Endodermal cell (in vitro differentiated cells): ENCODE measurements at regions not wholly inside any gene's neighbourhood (a gene's known extent, or its start where the extent isn't known, plus 50 kb on each side); places are given as distances from the start of the nearest gene placed in this dataset.

Experiments used
- DNase-seq: peaks from one replicate; pipeline ENCODE4 v3.0.0-alpha.2; 2017
- H3K27ac ChIP-seq: 2 replicates; pipeline ENCODE4 v1.5.1; 2013; ENCODE audit warnings: mild to moderate bottlenecking, low read depth, low read length, moderate library complexity
- H3K27me3 ChIP-seq: 2 replicates; pipeline ENCODE4 v1.6.1; 2013; ENCODE audit warnings: mild to moderate bottlenecking, low read length, moderate library complexity; ENCODE audit not compliant: insufficient read depth, control insufficient read depth, poor library complexity, severe bottlenecking
- H3K36me3 ChIP-seq: 2 replicates; pipeline ENCODE4 v1.7.0; 2013; ENCODE audit warnings: mild to moderate bottlenecking, low read length, moderate library complexity; ENCODE audit not compliant: control insufficient read depth, insufficient read depth
- H3K4me1 ChIP-seq: one replicate; pipeline ENCODE4 v1.7.0; 2013; ENCODE audit warnings: low read length; ENCODE audit not compliant: control insufficient read depth, insufficient read depth
- H3K4me3 ChIP-seq: 2 replicates; pipeline ENCODE4 v1.5.1; 2013; ENCODE audit warnings: mild to moderate bottlenecking, low read length, moderate library complexity
- H3K9ac ChIP-seq: 2 replicates; pipeline ENCODE4 v1.6.1; 2013; ENCODE audit warnings: mild to moderate bottlenecking, low read length, moderate library complexity; ENCODE audit not compliant: poor library complexity, severe bottlenecking; ENCODE audit errors: extremely low read depth
- H3K9me3 ChIP-seq: 2 replicates; pipeline ENCODE4 v1.6.1; 2013; ENCODE audit warnings: mild to moderate bottlenecking, low read length, moderate library complexity; ENCODE audit not compliant: control insufficient read depth
- H3K27ac Mint-ChIP-seq: 2 replicates; pipeline ENCODE4 v1.8.0; 2020; ENCODE audit warnings: mixed read lengths
- H3K27me3 Mint-ChIP-seq: 2 replicates; pipeline ENCODE4 v1.8.0; 2021; ENCODE audit warnings: mild to moderate bottlenecking, mixed read lengths; ENCODE audit not compliant: insufficient read depth
- H3K36me3 Mint-ChIP-seq: 2 replicates; pipeline ENCODE4 v1.8.0; 2020; ENCODE audit warnings: low read depth, mixed read lengths
- H3K4me1 Mint-ChIP-seq: 2 replicates; pipeline ENCODE4 v1.8.0; 2020; ENCODE audit warnings: mixed read lengths
- H3K4me3 Mint-ChIP-seq: 2 replicates; pipeline ENCODE4 v1.8.0; 2020; ENCODE audit warnings: mild to moderate bottlenecking, moderate library complexity, mixed read lengths
- H3K9me3 Mint-ChIP-seq: 2 replicates; pipeline ENCODE4 v1.8.0; 2020; ENCODE audit warnings: mild to moderate bottlenecking, mixed read lengths
- WGBS, 2 experiments: methylation state at CpG; one replicate each; pipeline versions ENCODE4 v1.1.5 to v1.1.7; 2013; ENCODE audit warnings: missing lambda C conversion rate in 2 of 2, mixed read lengths in 1 of 2; ENCODE audit not compliant: insufficient coverage in 1 of 2, insufficient read length in 1 of 2; 5-methylcytosine and 5-hydroxymethylcytosine counted together
- TF ChIP-seq, protein P1 (sequence below): fragments of 200-600 bp; sonication (generic); conservative IDR thresholded peaks from 2 replicates; pipeline ENCODE4 v1.5.0; 2021; ENCODE audit warnings: antibody characterized with exemption, mild to moderate bottlenecking

DNA sequence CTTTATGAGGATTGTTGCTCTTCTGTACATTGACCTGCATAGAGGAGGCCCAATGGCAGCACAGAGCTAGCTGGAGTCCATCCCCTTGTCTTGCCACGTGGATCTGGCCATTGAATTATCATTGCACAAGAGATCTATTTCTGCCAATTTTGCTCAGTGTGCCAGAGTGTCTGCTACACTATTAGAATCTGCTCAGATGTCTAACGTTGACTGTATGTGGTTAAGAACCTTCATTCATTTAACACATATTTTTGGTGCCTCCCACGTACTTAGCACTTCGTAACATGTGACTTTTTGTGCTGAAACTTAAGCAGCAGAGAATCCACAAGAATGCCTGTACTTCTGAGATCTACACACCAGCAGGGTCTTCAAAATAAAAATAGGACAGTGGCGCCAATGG is 166.0 kb upstream of the VASH1 start:
- peaks cover 8% of the 10 kb centered on the region for H3K4me1 Mint-ChIP-seq
- Histone ChIP-seq H3K4me1 (no peaks in the 10 kb centered on the region), H3K36me3 (no peaks in the 10 kb centered on the region), H3K9me3 (no peaks in the 10 kb centered on the region), H3K4me3 (no peak overlapping the region), H3K9ac (no peak overlapping the region), H3K27me3 (no peaks in the 10 kb centered on the region), H3K27ac (no peak overlapping the region)
- peaks cover 5% of the 10 kb centered on the region for H3K27me3 Mint-ChIP-seq
- no peak overlapping the region for H3K4me3 Mint-ChIP-seq
- H3K9me3 Mint-ChIP-seq = no peaks in the 10 kb centered on the region
- TF ChIP-seq, protein P1, sequence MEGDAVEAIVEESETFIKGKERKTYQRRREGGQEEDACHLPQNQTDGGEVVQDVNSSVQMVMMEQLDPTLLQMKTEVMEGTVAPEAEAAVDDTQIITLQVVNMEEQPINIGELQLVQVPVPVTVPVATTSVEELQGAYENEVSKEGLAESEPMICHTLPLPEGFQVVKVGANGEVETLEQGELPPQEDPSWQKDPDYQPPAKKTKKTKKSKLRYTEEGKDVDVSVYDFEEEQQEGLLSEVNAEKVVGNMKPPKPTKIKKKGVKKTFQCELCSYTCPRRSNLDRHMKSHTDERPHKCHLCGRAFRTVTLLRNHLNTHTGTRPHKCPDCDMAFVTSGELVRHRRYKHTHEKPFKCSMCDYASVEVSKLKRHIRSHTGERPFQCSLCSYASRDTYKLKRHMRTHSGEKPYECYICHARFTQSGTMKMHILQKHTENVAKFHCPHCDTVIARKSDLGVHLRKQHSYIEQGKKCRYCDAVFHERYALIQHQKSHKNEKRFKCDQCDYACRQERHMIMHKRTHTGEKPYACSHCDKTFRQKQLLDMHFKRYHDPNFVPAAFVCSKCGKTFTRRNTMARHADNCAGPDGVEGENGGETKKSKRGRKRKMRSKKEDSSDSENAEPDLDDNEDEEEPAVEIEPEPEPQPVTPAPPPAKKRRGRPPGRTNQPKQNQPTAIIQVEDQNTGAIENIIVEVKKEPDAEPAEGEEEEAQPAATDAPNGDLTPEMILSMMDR = no peak
- WGBS, 2 experiments = 86 to 90% methylated on average over 4 to 5 of the region's 5 CpGs
- no peak overlapping the region for H3K27ac Mint-ChIP-seq
- H3K36me3 Mint-ChIP-seq = no peaks in the 10 kb centered on the region
- no peak for DNase-seq

DNA sequence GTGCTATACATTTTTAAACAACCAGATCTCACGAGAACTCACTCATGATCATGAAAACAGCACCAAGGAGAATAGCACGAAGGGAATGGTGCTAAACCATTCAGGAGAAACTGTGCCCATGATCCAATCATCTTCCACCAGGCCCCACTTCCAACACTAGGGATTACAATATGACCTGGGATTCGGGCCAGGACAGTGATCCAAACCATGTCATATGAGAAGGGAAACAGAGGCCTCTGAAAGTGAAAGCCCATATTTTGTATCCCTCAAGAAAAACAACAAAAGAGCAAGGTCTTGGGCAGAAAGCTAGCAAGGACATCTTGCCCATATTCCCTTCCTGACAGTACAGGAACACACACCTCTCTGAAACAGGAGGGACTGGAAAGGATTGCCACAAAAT is 163.9 kb upstream of the VASH1 start:
- peaks cover 5% of the 10 kb centered on the region for H3K27me3 Mint-ChIP-seq
- Histone ChIP-seq H3K9me3 (peaks cover 12% of the 10 kb centered on the region), H3K4me1 (no peaks in the 10 kb centered on the region), H3K27ac (no peak overlapping the region), H3K9ac (no peak overlapping the region), H3K36me3 (no peaks in the 10 kb centered on the region), H3K4me3 (no peak overlapping the region), H3K27me3 (no peaks in the 10 kb centered on the region)
- no peak overlapping the region for H3K27ac Mint-ChIP-seq
- no peak overlapping the region for H3K4me3 Mint-ChIP-seq
- DNase-seq = no peak
- no peaks in the 10 kb centered on the region for H3K4me1 Mint-ChIP-seq
- WGBS, 2 experiments = 93 to 96% methylated on average over 3 of the region's 3 CpGs
- peaks cover 14% of the 10 kb centered on the region for H3K9me3 Mint-ChIP-seq
- H3K36me3 Mint-ChIP-seq = no peaks in the 10 kb centered on the region
- TF ChIP-seq, protein P1 = no peak

DNA sequence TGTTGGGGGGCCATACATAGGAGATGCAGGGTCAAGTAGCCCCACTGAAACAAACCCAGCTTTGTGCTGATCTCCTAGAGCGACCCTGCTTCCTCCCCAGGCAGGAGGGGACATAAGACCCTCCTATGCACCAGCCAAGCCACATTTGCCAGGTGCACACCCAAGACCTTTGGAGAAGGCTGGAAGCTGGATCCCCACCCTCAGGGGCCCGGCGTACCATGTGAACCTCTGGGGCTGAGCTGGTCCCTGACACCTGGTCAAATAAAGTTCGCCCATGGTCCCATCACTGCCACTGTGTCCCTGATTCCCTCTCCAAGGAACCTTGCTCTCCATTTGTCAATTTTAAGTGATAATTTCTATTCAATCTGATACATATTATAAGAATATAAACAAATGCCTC is 162.1 kb upstream of the VASH1 start:
- Mint-ChIP-seq H3K27me3 (peaks cover under 1% of the 10 kb centered on the region), H3K4me1 (no peaks in the 10 kb centered on the region), H3K9me3 (peaks cover 14% of the 10 kb centered on the region), H3K27ac (no peak overlapping the region), H3K4me3 (no peak overlapping the region), H3K36me3 (no peaks in the 10 kb centered on the region)
- Histone ChIP-seq H3K27me3 (no peaks in the 10 kb centered on the region), H3K4me1 (no peaks in the 10 kb centered on the region), H3K4me3 (no peak overlapping the region), H3K36me3 (no peaks in the 10 kb centered on the region), H3K9me3 (peaks cover 12% of the 10 kb centered on the region), H3K27ac (no peak overlapping the region), H3K9ac (no peak overlapping the region)
- DNase-seq = no peak
- WGBS, 2 experiments = 90 to 100% methylated on average over 1 to 4 of the region's 4 CpGs
- TF ChIP-seq, protein P1 = no peak
